NCI-H82 (cell line): ENCODE measurements at regions not wholly inside any gene's neighbourhood (a gene's known extent, or its start where the extent isn't known, plus 50 kb on each side); places are given as distances from the start of the nearest gene placed in this dataset.
"Not testable (repeated sequence)": the region's sequence is repeated elsewhere in the genome, so short reads cannot be mapped to it uniquely, and the experiment has no call there.

Source experiments
- DNase-seq: peaks from one replicate; lab custom pipeline; 2025; lab: John Stamatoyannopoulos, UW

GRCh38 chr2:67195327-67195726 is 201.8 kb upstream of the ETAA1 start:
- DNase-seq: not testable (repeated sequence)

- no peak for DNase-seq
Measured at GRCh38 chr2:67201521-67201920, 195.6 kb upstream of the ETAA1 start.

- no peak for DNase-seq
Measured at GRCh38 chr2:67204349-67204748, 192.8 kb upstream of the ETAA1 start.

GRCh38 chr2:67208887-67209500 is 188.1 kb upstream of the ETAA1 start:
- no peak for DNase-seq

GRCh38 chr2:67210430-67210829 is 186.7 kb upstream of the ETAA1 start:
- DNase-seq: peak; percentile 25

GRCh38 chr2:67212203-67212602 is 184.9 kb upstream of the ETAA1 start:
- no peak for DNase-seq

- peak; percentile 60 for DNase-seq
Measured at GRCh38 chr2:67213270-67213670, 183.9 kb upstream of the ETAA1 start.

GRCh38 chr2:67213677-67214402 is 183.3 kb upstream of the ETAA1 start:
- no peak for DNase-seq

GRCh38 chr2:67214585-67215185 is 182.4 kb upstream of the ETAA1 start:
- no peak for DNase-seq

- peak; percentile 91 for DNase-seq
Measured at GRCh38 chr2:67215214-67216055, 181.7 kb upstream of the ETAA1 start.

GRCh38 chr2:67216103-67216502 is 181.0 kb upstream of the ETAA1 start:
- peak; percentile 38 for DNase-seq

GRCh38 chr2:67216881-67217280 is 180.3 kb upstream of the ETAA1 start:
- peak; percentile 98 for DNase-seq

GRCh38 chr2:67217398-67217797 is 179.7 kb upstream of the ETAA1 start:
- DNase-seq: no peak

GRCh38 chr2:67218056-67218455 is 179.1 kb upstream of the ETAA1 start:
- DNase-seq: no peak

GRCh38 chr2:67219651-67220050 is 177.5 kb upstream of the ETAA1 start:
- no peak for DNase-seq

GRCh38 chr2:67221266-67221665 is 175.9 kb upstream of the ETAA1 start:
- DNase-seq: no peak

- no peak for DNase-seq
Measured at GRCh38 chr2:67225287-67225973, 171.7 kb upstream of the ETAA1 start.

- DNase-seq: no peak
Measured at GRCh38 chr2:67229706-67230105, 167.4 kb upstream of the ETAA1 start.

- DNase-seq: no peak
Measured at GRCh38 chr2:67232936-67233335, 164.2 kb upstream of the ETAA1 start.

GRCh38 chr2:67234440-67234839 is 162.7 kb upstream of the ETAA1 start:
- DNase-seq: peak; percentile 46

GRCh38 chr2:67237288-67237687 is 159.8 kb upstream of the ETAA1 start:
- DNase-seq: no peak

GRCh38 chr2:67240507-67240906 is 156.6 kb upstream of the ETAA1 start:
- peak; percentile 10 for DNase-seq
